IMR-90 (cell line): ENCODE measurements at regions not wholly inside any gene's neighbourhood (a gene's known extent, or its start where the extent isn't known, plus 50 kb on each side); places are given as distances from the start of the nearest gene placed in this dataset.

Source experiments
- ATAC-seq: fragments of 200-7000 bp; cut with Tn5 transposase; 2 replicates; pipeline ENCODE4 v1.9.1; 2020; ENCODE audit warnings: low read depth, mild to moderate bottlenecking, moderate library complexity
- BruUV-seq: library from RNA; stranded (reverse); fragments of 400-500 nt; replicated peaks from 2 replicates; lab custom pipeline; 2021; lab: Mats Ljungman, UMichigan
- CTCF ChIA-PET: fragments of 300-600 bp; formaldehyde crosslinking; extraction: SDS; loops from one replicate; lab custom pipeline; 2021; ENCODE audit warnings: antibody characterized with exemption; lab: Yijun Ruan, JAX
- POLR2A ChIA-PET: fragments of 300-600 bp; sonication (Branson Sonifier 250); formaldehyde crosslinking; loops from one replicate; lab custom pipeline; 2022; ENCODE audit warnings: antibody characterized with exemption; ENCODE audit not compliant: unreplicated experiment; lab: Charles Lee
- DNase-seq: peaks from one replicate; pipeline ENCODE4 v3.0.0; 2013
- H2AFZ ChIP-seq: replicated peaks from 2 replicates; pipeline ENCODE3; 2013; ENCODE audit warnings: low read length, mild to moderate bottlenecking; ENCODE audit not compliant: poor library complexity
- H2AK5ac ChIP-seq: 2 replicates; pipeline ENCODE4 v1.6.1; 2013; ENCODE audit warnings: low read depth, low read length, inconsistent platforms
- H2AK9ac ChIP-seq: replicated peaks from 2 replicates; pipeline ENCODE3; 2013; ENCODE audit warnings: mild to moderate bottlenecking, low read depth, low read length, moderate library complexity; ENCODE audit not compliant: poor library complexity
- H2BK120ac ChIP-seq: 2 replicates; pipeline ENCODE4 v1.6.1; 2013; ENCODE audit warnings: low read depth, low read length, inconsistent platforms
- H2BK15ac ChIP-seq: 3 replicates; pipeline ENCODE4 v1.6.1; 2013; ENCODE audit warnings: low read depth, low read length, inconsistent platforms
- H2BK20ac ChIP-seq: 2 replicates; pipeline ENCODE4 v1.6.1; 2013; ENCODE audit warnings: low read depth, mild to moderate bottlenecking, inconsistent platforms, low read length, moderate library complexity
- H2BK5ac ChIP-seq: 2 replicates; pipeline ENCODE4 v1.6.1; 2013; ENCODE audit warnings: mild to moderate bottlenecking, low read depth, low read length, inconsistent platforms; ENCODE audit not compliant: poor library complexity, severe bottlenecking
- H3K14ac ChIP-seq: replicated peaks from 2 replicates; pipeline ENCODE4 v1.6.1; 2013; ENCODE audit warnings: low read depth, low read length, inconsistent platforms
- H3K18ac ChIP-seq: 2 replicates; pipeline ENCODE4 v1.6.1; 2013; ENCODE audit warnings: low read depth, low read length, control low read depth
- H3K23ac ChIP-seq: 2 replicates; pipeline ENCODE4 v1.6.1; 2013; ENCODE audit warnings: low read depth, low read length, inconsistent platforms
- H3K27ac ChIP-seq: 2 replicates; pipeline ENCODE4 v1.5.1; 2013; ENCODE audit warnings: mild to moderate bottlenecking, control low read depth, low read length; ENCODE audit not compliant: insufficient read depth
- H3K27me3 ChIP-seq: 2 replicates; pipeline ENCODE4 v1.6.1; 2013; ENCODE audit warnings: low read length; ENCODE audit not compliant: control insufficient read depth, insufficient read depth
- H3K36me3 ChIP-seq: 2 replicates; pipeline ENCODE4 v1.6.1; 2013; ENCODE audit warnings: low read length, mixed read lengths; ENCODE audit not compliant: control insufficient read depth, insufficient read depth
- H3K4ac ChIP-seq: 2 replicates; pipeline ENCODE4 v1.6.1; 2013; ENCODE audit warnings: low read depth, low read length, inconsistent platforms
- H3K4me1 ChIP-seq: 2 replicates; pipeline ENCODE4 v1.6.1; 2013; ENCODE audit warnings: low read length, mixed read lengths; ENCODE audit not compliant: control insufficient read depth, insufficient read depth
- H3K4me2 ChIP-seq: 2 replicates; pipeline ENCODE4 v1.6.1; 2013; ENCODE audit warnings: low read depth, mild to moderate bottlenecking, control low read depth, low read length, moderate library complexity
- H3K4me3 ChIP-seq: 2 replicates; pipeline ENCODE4 v1.5.1; 2013; ENCODE audit warnings: low read depth, mild to moderate bottlenecking, control low read depth, low read length, moderate library complexity; ENCODE audit not compliant: insufficient read depth
- H3K56ac ChIP-seq: 2 replicates; pipeline ENCODE4 v1.6.1; 2013; ENCODE audit warnings: low read length, inconsistent platforms; ENCODE audit not compliant: insufficient read depth; ENCODE audit errors: extremely low read depth
- H3K79me1 ChIP-seq, 2 experiments: 2 replicates each; pipeline ENCODE4 v1.6.1; 2013; ENCODE audit warnings: low read length in 2 of 2, inconsistent platforms in 1 of 2, low read depth in 1 of 2
- H3K9ac ChIP-seq: 2 replicates; pipeline ENCODE4 v1.6.1; 2013; ENCODE audit warnings: low read depth, low read length, control low read depth
- H3K9me1 ChIP-seq: 2 replicates; pipeline ENCODE4 v1.6.1; 2013; ENCODE audit warnings: low read length, inconsistent platforms; ENCODE audit not compliant: insufficient read depth
- H3K9me3 ChIP-seq: 2 replicates; pipeline ENCODE4 v1.6.1; 2013; ENCODE audit warnings: low read length; ENCODE audit not compliant: control insufficient read depth, insufficient read depth
- H4K20me1 ChIP-seq: 2 replicates; pipeline ENCODE4 v1.6.1; 2013; ENCODE audit warnings: low read length, inconsistent platforms; ENCODE audit not compliant: insufficient read depth
- H4K5ac ChIP-seq: 2 replicates; pipeline ENCODE4 v1.6.1; 2013; ENCODE audit warnings: mild to moderate bottlenecking, low read depth, low read length, control low read depth
- H4K8ac ChIP-seq, 2 experiments: 2 replicates each; pipeline ENCODE4 v1.6.1; 2013; ENCODE audit warnings: low read depth in 2 of 2, low read length in 2 of 2, control low read depth in 1 of 2, inconsistent platforms in 1 of 2
- H4K91ac ChIP-seq: 2 replicates; pipeline ENCODE4 v1.6.1; 2013; ENCODE audit warnings: low read depth, low read length, inconsistent platforms; ENCODE audit not compliant: insufficient read depth
- FOS ChIP-seq: fragments of 150-350 bp; IDR thresholded peaks from 2 replicates; pipeline ENCODE4 v1.6.1; 2016; ENCODE audit warnings: low read depth, low read length
- NFE2L2 ChIP-seq: fragments of 150-350 bp; IDR thresholded peaks from 2 replicates; pipeline ENCODE4 v1.6.1; 2016; ENCODE audit warnings: low read depth, mild to moderate bottlenecking, low read length
- SMC3 ChIP-seq: fragments of 150-350 bp; IDR thresholded peaks from 2 replicates; pipeline ENCODE4 v1.6.1; 2016; ENCODE audit warnings: low read depth, mild to moderate bottlenecking, antibody characterized with exemption, low read length, moderate library complexity
- WGBS, 2 experiments: methylation state at CpG; one replicate each; pipeline versions ENCODE4 v1.1.5 to v1.1.7; 2013; ENCODE audit warnings: missing lambda C conversion rate in 2 of 2; ENCODE audit not compliant: insufficient read length in 1 of 2; ENCODE audit errors: extremely low coverage in 2 of 2; 5-methylcytosine and 5-hydroxymethylcytosine counted together
- dilution Hi-C: fragments of 300-500 bp; cut with HindIII; formaldehyde crosslinking; loops from one replicate; pipeline ENCODE4 v1.14.3; 2018; ENCODE audit warnings: low sequenced_read_pairs; ENCODE audit not compliant: unreplicated experiment
- in situ Hi-C: fragments of 300-500 bp; cut with MboI; formaldehyde crosslinking; loops from 3 replicates; pipeline ENCODE4 v1.14.3; 2019; ENCODE audit warnings: low sequenced_read_pairs, inconsistent platforms, mixed read lengths
- intact Hi-C: fragments of 100-400 bp; cut with micrococcal nuclease; formaldehyde crosslinking; loops from 2 replicates; pipeline ENCODE4 v1.10.0; 2022
- TF ChIP-seq, protein P1 (sequence below): fragments of 150-350 bp; IDR thresholded peaks from 2 replicates; pipeline ENCODE4 v1.6.1; 2017; ENCODE audit warnings: mild to moderate bottlenecking, antibody characterized with exemption, low read length, low read depth
- TF ChIP-seq, protein P2 (sequence below): fragments of 150-350 bp; IDR thresholded peaks from 2 replicates; pipeline ENCODE4 v1.6.1; 2016; ENCODE audit warnings: low read depth, mild to moderate bottlenecking, low read length, moderate library complexity, borderline replicate concordance

DNA sequence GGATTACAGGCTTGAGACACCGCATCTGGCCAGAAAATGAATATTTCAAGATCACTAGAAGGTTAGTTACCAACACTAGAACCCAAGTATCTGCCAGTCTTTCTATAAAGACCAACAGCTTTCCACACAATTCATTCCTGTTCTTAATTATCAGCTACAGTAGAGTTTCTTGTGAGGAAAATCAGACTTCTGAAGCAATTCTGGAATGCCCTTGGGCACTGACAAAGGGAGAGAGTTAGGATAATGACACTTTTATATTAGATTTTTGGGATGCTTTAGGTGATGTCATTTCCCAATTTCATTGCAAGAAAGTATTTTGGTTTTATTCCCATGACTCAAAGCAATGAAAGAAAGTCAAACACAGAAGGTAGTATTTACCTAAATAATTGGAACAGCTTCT, 497.0 kb upstream of the TUSC1 start:
- no peak overlapping the region for H2AFZ ChIP-seq
- in situ Hi-C loops: no loop called here
- no peak overlapping the region for H3K56ac ChIP-seq
- no peaks in the 10 kb centered on the region for H3K27me3 ChIP-seq
- H3K18ac ChIP-seq: no peak overlapping the region
- WGBS, 2 experiments: 86% methylated on average over 1 of the region's 1 CpG; no CpG with 5 or more reads in 1 of the 2 experiments
- no peak for DNase-seq
- TF ChIP-seq, protein P1, sequence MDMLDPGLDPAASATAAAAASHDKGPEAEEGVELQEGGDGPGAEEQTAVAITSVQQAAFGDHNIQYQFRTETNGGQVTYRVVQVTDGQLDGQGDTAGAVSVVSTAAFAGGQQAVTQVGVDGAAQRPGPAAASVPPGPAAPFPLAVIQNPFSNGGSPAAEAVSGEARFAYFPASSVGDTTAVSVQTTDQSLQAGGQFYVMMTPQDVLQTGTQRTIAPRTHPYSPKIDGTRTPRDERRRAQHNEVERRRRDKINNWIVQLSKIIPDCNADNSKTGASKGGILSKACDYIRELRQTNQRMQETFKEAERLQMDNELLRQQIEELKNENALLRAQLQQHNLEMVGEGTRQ: no peak
- TF ChIP-seq, protein P2, sequence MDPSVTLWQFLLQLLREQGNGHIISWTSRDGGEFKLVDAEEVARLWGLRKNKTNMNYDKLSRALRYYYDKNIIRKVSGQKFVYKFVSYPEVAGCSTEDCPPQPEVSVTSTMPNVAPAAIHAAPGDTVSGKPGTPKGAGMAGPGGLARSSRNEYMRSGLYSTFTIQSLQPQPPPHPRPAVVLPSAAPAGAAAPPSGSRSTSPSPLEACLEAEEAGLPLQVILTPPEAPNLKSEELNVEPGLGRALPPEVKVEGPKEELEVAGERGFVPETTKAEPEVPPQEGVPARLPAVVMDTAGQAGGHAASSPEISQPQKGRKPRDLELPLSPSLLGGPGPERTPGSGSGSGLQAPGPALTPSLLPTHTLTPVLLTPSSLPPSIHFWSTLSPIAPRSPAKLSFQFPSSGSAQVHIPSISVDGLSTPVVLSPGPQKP: no peak
- TF ChIP-seq FOS: no peak
- no peak for TF ChIP-seq NFE2L2
- TF ChIP-seq SMC3: no peak
- no peak overlapping the region for H3K4ac ChIP-seq
- no peak overlapping the region; the same call in 1 of the 2 replicates for H4K5ac ChIP-seq
- no peaks in the 10 kb centered on the region for H3K36me3 ChIP-seq
- H4K20me1 ChIP-seq: no peaks in the 10 kb centered on the region
- H3K23ac ChIP-seq: no peak overlapping the region
- BruUV-seq: no TSS peak
- intact Hi-C loops: no loop called here
- dilution Hi-C loops: no loop called here
- CTCF ChIA-PET: no interaction called here
- H4K8ac ChIP-seq: peak overlapping the region; percentile 33 to 38; a peak in 1 of 4 replicates
- ATAC-seq: no peak
- peak overlapping the region; percentile 46; the same call in 1 of the 2 replicates for H2BK20ac ChIP-seq
- no peaks in the 10 kb centered on the region for H3K79me1 ChIP-seq
- H2BK5ac ChIP-seq: no peak overlapping the region
- H3K27ac ChIP-seq: no peak overlapping the region; the same call in 1 of the 2 replicates
- H4K91ac ChIP-seq: no peak overlapping the region
- H2AK5ac ChIP-seq: 0 out of 2 replicates have a peak overlapping the region, but pooled peaks have one; percentile 51
- POLR2A ChIA-PET: no interaction called here
- no peaks in the 10 kb centered on the region for H3K9me1 ChIP-seq
- no peak overlapping the region for H3K4me2 ChIP-seq
- H3K9ac ChIP-seq: no peak overlapping the region
- no peak overlapping the region; the same call in 1 of the 2 replicates for H3K14ac ChIP-seq
- peak overlapping the region; percentile 32; the same call in 1 of the 2 replicates for H2BK120ac ChIP-seq
- no peaks in the 10 kb centered on the region; the same call in 1 of the 2 replicates for H3K4me1 ChIP-seq
- H2AK9ac ChIP-seq: no peak overlapping the region
- H2BK15ac ChIP-seq: no peak overlapping the region
- H3K9me3 ChIP-seq: no peaks in the 10 kb centered on the region
- H3K4me3 ChIP-seq: no peak overlapping the region
